Adipocyte (in vitro differentiated cells): ENCODE measurements at regions not wholly inside any gene's neighbourhood (a gene's known extent, or its start where the extent isn't known, plus 50 kb on each side); places are given as distances from the start of the nearest gene placed in this dataset.

Source experiments
- DNase-seq: peaks from one replicate; pipeline ENCODE4 v3.0.0-alpha.2; 2015; ENCODE audit warnings: low read depth
- H3K27me3 ChIP-seq: replicated peaks from 2 replicates; pipeline ENCODE4 v1.7.0; 2013; ENCODE audit warnings: mild to moderate bottlenecking, low read length, moderate library complexity; ENCODE audit not compliant: control insufficient read depth, insufficient read depth
- H3K36me3 ChIP-seq: 2 replicates; pipeline ENCODE4 v1.7.0; 2013; ENCODE audit warnings: low read length, mild to moderate bottlenecking, moderate library complexity; ENCODE audit not compliant: control insufficient read depth, insufficient read depth, severe bottlenecking
- H3K4me1 ChIP-seq: 2 replicates; pipeline ENCODE4 v1.7.0; 2013; ENCODE audit warnings: mild to moderate bottlenecking, low read length, moderate library complexity; ENCODE audit not compliant: control insufficient read depth, insufficient read depth
- H3K4me3 ChIP-seq: 2 replicates; pipeline ENCODE4 v1.7.0; 2013; ENCODE audit warnings: mild to moderate bottlenecking, low read length, moderate library complexity
- H3K9ac ChIP-seq: 2 replicates; pipeline ENCODE4 v1.7.0; 2013; ENCODE audit warnings: mild to moderate bottlenecking, low read length, moderate library complexity
- H3K9me3 ChIP-seq: 2 replicates; pipeline ENCODE4 v1.7.0; 2013; ENCODE audit warnings: mild to moderate bottlenecking, low read length, moderate library complexity; ENCODE audit not compliant: control insufficient read depth

DNA sequence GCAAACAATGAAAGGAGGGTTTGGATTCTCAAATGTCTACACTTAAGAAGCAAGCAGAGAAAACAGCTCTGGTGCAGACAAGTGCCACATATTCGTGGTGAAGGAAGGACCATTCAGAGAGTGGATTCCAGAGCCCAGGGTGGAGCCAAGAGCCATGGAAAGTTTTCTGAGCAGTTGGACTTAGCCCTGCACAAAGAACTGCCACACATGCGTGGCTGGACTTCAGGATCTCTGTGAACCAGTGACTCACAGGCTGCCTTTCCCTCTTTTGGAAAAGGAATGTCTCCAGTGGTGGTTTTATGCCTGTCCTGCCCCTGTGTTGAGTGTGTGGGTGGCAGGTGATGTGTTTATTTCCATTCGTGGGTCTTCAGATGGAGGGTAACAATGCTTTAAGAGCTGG, 489.5 kb downstream of the CDH26 start:
- no peaks in the 10 kb centered on the region for H3K27me3 ChIP-seq
- no peak overlapping the region for H3K4me3 ChIP-seq
- H3K9ac ChIP-seq, result no peak overlapping the region
- no peaks in the 10 kb centered on the region for H3K9me3 ChIP-seq
- H3K4me1 ChIP-seq, result no peaks in the 10 kb centered on the region
- no peak for DNase-seq
- H3K36me3 ChIP-seq, result no peaks in the 10 kb centered on the region

DNA sequence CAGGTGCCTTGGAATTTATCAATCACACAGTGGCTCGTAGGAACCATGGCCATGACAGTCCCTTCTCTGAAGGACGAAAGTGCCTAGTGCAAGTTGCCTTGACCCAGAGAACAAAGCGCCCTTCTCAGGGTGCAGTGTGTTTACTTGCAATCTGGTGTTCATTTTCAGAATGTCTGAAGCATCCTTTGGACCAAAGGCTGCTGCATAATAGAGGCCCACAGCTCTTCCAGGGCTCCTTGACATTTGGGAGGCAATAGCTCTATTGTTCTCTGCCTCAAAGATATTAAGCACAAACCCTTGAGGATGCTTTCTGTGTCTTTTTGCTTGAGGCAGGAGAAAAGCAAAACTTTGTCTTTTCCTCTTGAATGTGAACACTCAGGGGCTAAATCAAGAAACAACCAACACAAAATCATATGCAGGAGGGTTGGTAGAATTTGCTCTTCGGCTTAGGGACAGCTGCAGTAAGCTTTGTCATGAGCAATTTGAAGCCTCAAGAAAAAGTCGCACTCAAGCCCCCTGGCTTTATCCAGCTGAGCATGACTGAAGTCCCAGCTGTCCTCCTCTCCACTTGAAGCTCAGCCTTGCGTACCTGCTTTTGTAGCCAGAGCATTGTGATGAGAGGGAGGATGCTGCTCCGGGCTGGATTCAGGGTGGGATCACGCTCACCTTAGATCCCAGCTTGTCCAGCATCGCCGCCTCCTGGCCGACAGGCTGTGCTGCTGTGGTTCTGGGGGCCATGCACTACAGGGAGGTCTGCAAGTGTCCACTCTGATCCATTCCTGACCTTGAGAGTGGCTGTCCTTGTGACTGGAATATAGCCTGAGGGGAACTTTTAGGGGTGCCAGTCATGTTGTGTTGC, 495.4 kb downstream of the CDH26 start:
- DNase-seq, result no peak
- Histone ChIP-seq H3K36me3 (no peaks in the 10 kb centered on the region), H3K4me3 (no peak overlapping the region), H3K9ac (no peak overlapping the region), H3K9me3 (no peaks in the 10 kb centered on the region), H3K27me3 (no peaks in the 10 kb centered on the region), H3K4me1 (no peaks in the 10 kb centered on the region)

DNA sequence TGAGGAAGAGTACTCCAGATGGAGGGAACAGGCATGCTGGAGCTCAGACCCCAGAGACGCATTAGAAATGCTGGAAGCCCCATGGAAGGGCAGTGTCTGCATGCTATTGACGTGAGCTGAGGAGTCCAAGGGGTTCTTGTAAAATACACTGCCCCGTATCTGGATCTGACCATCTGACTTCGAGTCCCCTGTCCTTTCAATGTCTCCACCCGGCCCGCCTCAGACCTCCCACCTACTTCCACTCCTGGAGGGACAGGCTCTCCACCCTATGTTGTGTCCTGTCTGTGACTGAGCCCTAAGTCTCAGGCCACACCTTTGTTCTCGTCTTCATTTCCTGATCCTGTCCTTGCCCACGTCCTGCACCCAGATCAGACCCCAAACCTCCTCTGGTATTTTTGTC, 496.3 kb downstream of the CDH26 start:
- no peak for DNase-seq
- H3K4me1 ChIP-seq, result no peaks in the 10 kb centered on the region
- no peaks in the 10 kb centered on the region for H3K27me3 ChIP-seq
- H3K9ac ChIP-seq, result no peak overlapping the region
- H3K9me3 ChIP-seq, result no peaks in the 10 kb centered on the region
- no peak overlapping the region for H3K4me3 ChIP-seq
- no peaks in the 10 kb centered on the region for H3K36me3 ChIP-seq

DNA sequence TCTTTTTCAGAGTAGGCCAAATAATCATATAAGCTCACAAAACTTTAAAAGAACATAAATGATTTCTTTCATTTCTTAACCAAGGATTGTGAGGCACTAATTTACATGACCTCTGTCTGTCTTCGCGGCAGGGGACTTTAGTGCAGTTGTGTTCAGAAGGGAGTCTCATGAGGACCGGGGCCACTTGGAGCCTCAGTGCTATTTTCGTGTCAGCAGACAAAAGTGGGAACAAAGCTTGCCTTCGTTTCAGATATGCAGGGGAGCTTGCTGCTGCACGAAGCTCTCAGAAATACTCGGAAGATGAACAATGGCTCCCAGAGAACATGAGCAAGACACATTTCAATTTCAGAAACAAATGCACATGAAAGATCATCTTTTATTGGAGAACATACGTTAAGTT, 497.0 kb downstream of the CDH26 start:
- H3K4me1 ChIP-seq, result no peaks in the 10 kb centered on the region
- no peaks in the 10 kb centered on the region for H3K27me3 ChIP-seq
- DNase-seq, result no peak
- H3K36me3 ChIP-seq, result no peaks in the 10 kb centered on the region
- no peaks in the 10 kb centered on the region for H3K9me3 ChIP-seq
- H3K9ac ChIP-seq, result no peak overlapping the region
- H3K4me3 ChIP-seq, result no peak overlapping the region

DNA sequence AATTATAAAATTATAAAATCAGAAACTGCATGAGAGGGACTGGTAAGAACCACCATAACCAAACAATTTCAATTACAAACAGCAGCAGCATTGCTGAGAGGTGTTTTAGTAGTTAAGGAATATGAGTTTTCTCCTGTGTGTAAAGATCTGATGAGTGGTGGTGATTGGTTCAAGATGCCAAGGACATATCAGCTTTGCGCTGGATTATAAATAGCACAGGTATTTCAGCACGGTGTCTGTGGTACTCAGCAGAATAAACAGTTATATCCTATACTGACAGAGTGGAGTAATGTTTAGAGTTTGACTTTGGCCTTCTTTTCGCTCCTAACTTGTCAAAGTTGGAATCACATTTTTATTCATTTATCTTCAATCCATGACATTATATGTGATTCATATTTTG, 501.0 kb downstream of the CDH26 start:
- Histone ChIP-seq H3K27me3 (no peaks in the 10 kb centered on the region), H3K9ac (no peak overlapping the region), H3K4me3 (no peak overlapping the region), H3K9me3 (no peaks in the 10 kb centered on the region), H3K36me3 (no peaks in the 10 kb centered on the region), H3K4me1 (no peaks in the 10 kb centered on the region)
- no peak for DNase-seq

DNA sequence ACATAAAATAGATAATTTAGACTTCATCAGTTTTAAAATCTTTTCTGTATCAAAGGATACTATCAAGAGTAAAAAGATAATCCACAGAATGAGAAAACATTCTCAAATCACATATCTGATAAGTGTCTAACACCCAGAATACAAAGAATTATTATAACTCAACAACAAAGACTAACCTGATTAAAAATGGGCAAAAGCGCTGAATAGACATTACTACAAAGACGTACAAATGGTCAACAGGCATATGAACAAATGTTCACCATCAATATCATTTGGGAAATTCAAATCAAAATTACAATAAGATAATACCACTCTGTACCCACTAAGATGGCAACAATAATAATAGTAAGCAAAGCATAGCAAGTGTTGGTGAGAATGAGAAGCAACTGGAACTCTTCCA, 503.8 kb downstream of the CDH26 start:
- no peaks in the 10 kb centered on the region for H3K36me3 ChIP-seq
- no peaks in the 10 kb centered on the region for H3K4me1 ChIP-seq
- H3K4me3 ChIP-seq, result no peak overlapping the region
- H3K9me3 ChIP-seq, result no peaks in the 10 kb centered on the region
- H3K27me3 ChIP-seq, result peaks cover under 1% of the 10 kb centered on the region
- DNase-seq, result no peak
- no peak overlapping the region for H3K9ac ChIP-seq

DNA sequence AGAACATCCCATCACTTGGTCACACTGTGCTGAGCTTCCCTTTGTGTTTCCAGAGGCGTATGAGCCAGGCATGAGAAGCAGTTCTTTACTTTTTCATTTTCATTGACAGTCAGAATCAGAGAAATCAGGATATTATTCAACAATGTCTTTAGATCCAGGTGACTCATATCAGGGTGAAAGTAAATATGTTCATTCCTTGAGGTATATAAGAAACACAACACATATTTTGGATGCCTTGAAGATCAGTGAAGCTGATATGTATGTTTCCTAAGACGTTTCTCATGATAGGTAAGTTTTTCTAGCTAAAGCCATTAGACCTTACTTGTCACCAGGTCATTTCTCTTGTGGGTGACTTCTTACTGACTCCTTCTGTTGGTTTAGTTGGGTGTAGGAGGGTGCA, 505.6 kb downstream of the CDH26 start:
- no peak overlapping the region for H3K4me3 ChIP-seq
- no peak overlapping the region for H3K9ac ChIP-seq
- peaks cover 6% of the 10 kb centered on the region for H3K27me3 ChIP-seq
- no peaks in the 10 kb centered on the region for H3K9me3 ChIP-seq
- no peaks in the 10 kb centered on the region for H3K36me3 ChIP-seq
- no peaks in the 10 kb centered on the region for H3K4me1 ChIP-seq
- DNase-seq, result no peak

DNA sequence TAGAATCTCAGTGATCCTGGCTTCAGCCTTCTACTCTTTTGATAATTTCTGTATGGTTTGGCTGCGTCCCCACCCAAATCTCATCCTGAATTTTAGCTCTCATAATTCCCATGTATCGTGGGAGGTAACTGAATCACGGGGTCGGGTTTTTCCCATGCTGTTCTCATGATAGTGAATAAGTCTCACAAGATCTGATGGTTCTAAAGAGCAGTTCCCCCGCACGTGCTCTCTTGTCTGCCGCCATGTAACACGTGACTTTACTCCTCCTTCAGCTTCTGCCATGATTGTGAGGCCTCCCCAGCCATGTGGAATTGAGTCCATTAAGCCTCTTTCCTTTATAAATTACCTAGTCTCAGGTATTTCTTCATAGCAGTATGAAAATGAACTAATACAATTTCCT, 507.2 kb downstream of the CDH26 start:
- Histone ChIP-seq H3K9ac (no peak overlapping the region), H3K9me3 (no peaks in the 10 kb centered on the region), H3K36me3 (no peaks in the 10 kb centered on the region), H3K4me3 (no peak overlapping the region), H3K27me3 (peaks cover 11% of the 10 kb centered on the region), H3K4me1 (no peaks in the 10 kb centered on the region)
- no peak for DNase-seq

DNA sequence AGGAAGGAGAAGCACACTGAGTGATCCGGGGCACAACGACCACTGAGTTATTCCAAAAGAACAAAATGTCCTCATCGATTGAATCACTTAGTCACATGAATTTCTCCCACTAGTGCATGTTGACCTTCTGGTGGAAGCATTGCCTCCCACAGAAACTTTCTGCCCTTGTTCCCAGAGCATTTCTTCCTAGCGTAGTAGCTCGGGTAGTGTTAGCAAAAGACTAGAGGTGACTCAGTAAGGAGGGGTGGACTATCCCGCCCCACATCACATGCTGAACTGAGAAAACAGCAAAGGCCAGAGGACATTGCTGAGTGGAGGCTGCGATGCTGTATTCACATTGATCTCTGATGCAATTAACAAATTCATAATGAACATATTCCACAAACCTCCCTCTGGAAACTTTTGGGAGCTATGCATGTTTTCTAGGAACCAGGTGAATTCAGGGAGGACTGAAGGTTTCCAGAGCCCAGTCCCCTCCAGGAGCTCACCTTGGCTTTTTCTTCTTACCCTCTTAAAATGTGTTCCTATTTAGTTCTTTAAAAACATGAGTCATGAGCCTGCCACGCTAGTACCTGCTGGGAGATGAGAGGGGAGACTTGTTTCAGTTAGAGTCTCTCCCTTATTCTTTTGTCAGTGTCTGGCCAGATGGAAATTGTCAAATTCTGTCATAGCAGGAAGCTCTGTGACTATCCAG, 507.9 kb downstream of the CDH26 start:
- no peak for DNase-seq
- Histone ChIP-seq H3K27me3 (peaks cover 11% of the 10 kb centered on the region), H3K4me3 (no peak overlapping the region)

DNA sequence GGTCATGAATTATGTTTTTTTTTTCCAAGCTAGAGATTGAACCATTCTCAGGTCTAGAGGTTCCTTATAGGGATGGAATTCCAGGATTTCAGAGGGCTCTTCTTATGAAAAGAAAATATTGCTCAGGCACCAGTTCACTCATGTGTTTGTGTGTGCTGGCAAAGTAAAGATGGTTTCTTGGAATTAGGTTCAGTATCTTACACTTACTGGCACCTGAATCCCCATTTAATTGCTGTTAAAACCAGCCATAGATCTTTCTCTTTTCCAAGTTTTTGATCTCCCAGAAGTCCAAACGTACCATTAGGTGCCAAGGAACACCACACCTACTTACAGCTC, 508.4 kb downstream of the CDH26 start:
- Histone ChIP-seq H3K9me3 (no peaks in the 10 kb centered on the region), H3K36me3 (no peaks in the 10 kb centered on the region), H3K9ac (no peak overlapping the region), H3K4me1 (no peaks in the 10 kb centered on the region), H3K27me3 (peaks cover 11% of the 10 kb centered on the region), H3K4me3 (no peak overlapping the region)
- DNase-seq, result no peak

More for the DNA sequence above, 507.9 kb downstream of the CDH26 start:
- Histone ChIP-seq H3K4me1 (no peaks in the 10 kb centered on the region), H3K9ac (no peak overlapping the region), H3K9me3 (no peaks in the 10 kb centered on the region), H3K36me3 (no peaks in the 10 kb centered on the region)

DNA sequence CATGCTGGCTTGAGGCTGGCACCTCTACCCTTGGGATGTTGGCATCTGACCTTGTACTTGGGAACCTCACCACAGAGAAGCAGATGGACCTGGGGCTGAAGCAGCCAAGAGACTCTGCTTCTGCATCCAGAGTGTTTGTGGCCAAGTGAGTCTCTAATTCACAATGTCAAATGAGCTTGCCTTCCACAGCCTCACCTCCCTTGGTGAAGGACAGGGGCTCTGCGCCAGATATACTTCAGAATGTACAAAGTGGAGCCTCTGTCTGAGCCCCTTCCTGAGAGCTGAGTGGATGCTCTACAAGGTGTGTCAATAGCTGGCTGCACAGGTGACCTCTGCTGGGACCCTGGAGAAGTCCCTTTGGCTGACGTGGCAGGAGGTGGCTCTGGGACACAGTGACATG, 508.9 kb downstream of the CDH26 start:
- no peak overlapping the region for H3K9ac ChIP-seq
- H3K27me3 ChIP-seq, result peaks cover 11% of the 10 kb centered on the region
- no peaks in the 10 kb centered on the region for H3K4me1 ChIP-seq
- no peak for DNase-seq
- H3K4me3 ChIP-seq, result no peak overlapping the region
- H3K36me3 ChIP-seq, result no peaks in the 10 kb centered on the region
- H3K9me3 ChIP-seq, result no peaks in the 10 kb centered on the region
